ENCODE measurements at regions not wholly inside any gene's neighbourhood (a gene's known extent, or its start where the extent isn't known, plus 50 kb on each side); places are given as distances from the start of the nearest gene placed in this dataset.

GRCh38 chr18:43622024-43622423, 344.7 kb upstream of the SYT4 start:
- no peak for DNase-seq
- H3K27me3 ChIP-seq = no peaks in the 10 kb centered on the region
- ATAC-seq = no peak
- H3K4me3 ChIP-seq = no peak overlapping the region
- no peak overlapping the region for H3K27ac ChIP-seq
- H3K4me1 ChIP-seq = no peaks in the 10 kb centered on the region
- no peak for TF ChIP-seq CTCF (IDR thresholded peaks at IDR 0.05)
- H3K36me3 ChIP-seq = no peaks in the 10 kb centered on the region
- H3K9me3 ChIP-seq = no peaks in the 10 kb centered on the region
- intact Hi-C loops (cut with DNase I) = no loop called here

- Histone ChIP-seq H3K36me3 (no peaks in the 10 kb centered on the region), H3K27ac (no peak overlapping the region), H3K4me1 (no peaks in the 10 kb centered on the region), H3K9me3 (no peaks in the 10 kb centered on the region), H3K4me3 (no peak overlapping the region), H3K27me3 (no peaks in the 10 kb centered on the region)
- no peak for DNase-seq
- ATAC-seq = no peak
- intact Hi-C loops (cut with DNase I) = no loop called here
- TF ChIP-seq CTCF (IDR thresholded peaks at IDR 0.05) = no peak
Measured at GRCh38 chr18:43625582-43625981, 348.3 kb upstream of the SYT4 start.

- intact Hi-C loops (cut with DNase I) = no loop called here
- ATAC-seq = no peak
Measured at GRCh38 chr18:43627848-43628530, 350.7 kb upstream of the SYT4 start.

GRCh38 chr18:43634994-43635393, 357.7 kb upstream of the SYT4 start:
- H3K4me1 ChIP-seq = no peaks in the 10 kb centered on the region
- ATAC-seq (no peak), DNase-seq (no peak)
- intact Hi-C loops (cut with DNase I) = no loop called here
- no peak overlapping the region for H3K27ac ChIP-seq
- H3K4me3 ChIP-seq = no peak overlapping the region
- H3K36me3 ChIP-seq = no peaks in the 10 kb centered on the region
- TF ChIP-seq CTCF (IDR thresholded peaks at IDR 0.05) = no peak
- H3K27me3 ChIP-seq = no peaks in the 10 kb centered on the region
- peaks cover 3% of the 10 kb centered on the region for H3K9me3 ChIP-seq

More at GRCh38 chr18:43627848-43628530, 350.7 kb upstream of the SYT4 start:
- H3K4me1 ChIP-seq = no peaks in the 10 kb centered on the region
- no peak overlapping the region for H3K27ac ChIP-seq
- no peak for DNase-seq
- H3K4me3 ChIP-seq = no peak overlapping the region
- no peaks in the 10 kb centered on the region for H3K27me3 ChIP-seq
- no peaks in the 10 kb centered on the region for H3K36me3 ChIP-seq
- TF ChIP-seq CTCF (IDR thresholded peaks at IDR 0.05) = no peak
- no peaks in the 10 kb centered on the region for H3K9me3 ChIP-seq

GRCh38 chr18:43635397-43635796, 358.1 kb upstream of the SYT4 start:
- Histone ChIP-seq H3K27me3 (no peaks in the 10 kb centered on the region), H3K27ac (no peak overlapping the region), H3K4me1 (no peaks in the 10 kb centered on the region), H3K4me3 (no peak overlapping the region), H3K9me3 (peaks cover 3% of the 10 kb centered on the region), H3K36me3 (no peaks in the 10 kb centered on the region)
- DNase-seq = no peak
- intact Hi-C loops (cut with DNase I) = no loop called here
- no peak for ATAC-seq
- no peak for TF ChIP-seq CTCF (IDR thresholded peaks at IDR 0.05)

Data from upper lobe of right lung (tissue), 1 donor.